Smooth muscle cell (in vitro differentiated cells): ENCODE measurements at regions not wholly inside any gene's neighbourhood (a gene's known extent, or its start where the extent isn't known, plus 50 kb on each side); places are given as distances from the start of the nearest gene placed in this dataset.

Source experiments
- DNase-seq: peaks from one replicate; lab custom pipeline; 2025; ENCODE audit not compliant: unreplicated experiment; lab: John Stamatoyannopoulos, UW
- H2AFZ ChIP-seq: fragments of 200-600 bp; sonication (generic); 2 replicates; pipeline ENCODE4 v1.6.0; 2016; ENCODE audit warnings: antibody characterized with exemption, low read depth, mild to moderate bottlenecking
- H3F3A ChIP-seq: fragments of 200-600 bp; sonication (generic); 2 replicates; pipeline ENCODE4 v1.6.0; 2017; ENCODE audit warnings: antibody characterized with exemption, low read depth
- H3K27ac ChIP-seq: fragments of 200-600 bp; sonication (generic); 2 replicates; pipeline ENCODE4 v1.5.1; 2016; ENCODE audit warnings: low read depth, mild to moderate bottlenecking
- H3K27me3 ChIP-seq: fragments of 200-600 bp; sonication (generic); 2 replicates; pipeline ENCODE4 v1.6.1; 2016; ENCODE audit warnings: low read depth, mild to moderate bottlenecking
- H3K36me3 ChIP-seq: fragments of 200-600 bp; sonication (generic); 2 replicates; pipeline ENCODE4 v1.5.1; 2016; ENCODE audit warnings: low read depth
- H3K4me1 ChIP-seq: fragments of 200-600 bp; sonication (generic); 2 replicates; pipeline ENCODE4 v1.5.1; 2016; ENCODE audit warnings: low read depth
- H3K4me2 ChIP-seq: fragments of 200-600 bp; sonication (generic); 2 replicates; pipeline ENCODE4 v1.6.0; 2016; ENCODE audit warnings: mild to moderate bottlenecking
- H3K4me3 ChIP-seq: fragments of 200-600 bp; sonication (generic); 2 replicates; pipeline ENCODE4 v1.5.1; 2016; ENCODE audit warnings: mild to moderate bottlenecking
- H3K79me2 ChIP-seq: fragments of 200-600 bp; sonication (generic); 2 replicates; pipeline ENCODE4 v1.6.0; 2016; ENCODE audit warnings: low read depth, mild to moderate bottlenecking
- H3K9ac ChIP-seq: fragments of 200-600 bp; sonication (generic); 2 replicates; pipeline ENCODE4 v1.6.0; 2016; ENCODE audit warnings: low read depth
- H3K9me3 ChIP-seq: fragments of 200-600 bp; sonication (generic); replicated peaks from 2 replicates; pipeline ENCODE4 v1.5.1; 2016; ENCODE audit warnings: low read depth
- H4K20me1 ChIP-seq: fragments of 200-600 bp; sonication (generic); 2 replicates; pipeline ENCODE4 v1.6.0; 2016; ENCODE audit warnings: low read depth
- WGBS: methylation state at CpG from one replicate; pipeline ENCODE4 v1.1.7; 2016; ENCODE audit warnings: low lambda C conversion rate; 5-methylcytosine and 5-hydroxymethylcytosine counted together
- TF ChIP-seq, protein P1 (sequence below): fragments of 200-600 bp; sonication (generic); IDR thresholded peaks from 2 replicates; pipeline ENCODE4 v1.5.1; 2017; ENCODE audit warnings: borderline replicate concordance, mild to moderate bottlenecking, antibody characterized with exemption; ENCODE audit not compliant: insufficient read depth, poor library complexity, severe bottlenecking

DNA sequence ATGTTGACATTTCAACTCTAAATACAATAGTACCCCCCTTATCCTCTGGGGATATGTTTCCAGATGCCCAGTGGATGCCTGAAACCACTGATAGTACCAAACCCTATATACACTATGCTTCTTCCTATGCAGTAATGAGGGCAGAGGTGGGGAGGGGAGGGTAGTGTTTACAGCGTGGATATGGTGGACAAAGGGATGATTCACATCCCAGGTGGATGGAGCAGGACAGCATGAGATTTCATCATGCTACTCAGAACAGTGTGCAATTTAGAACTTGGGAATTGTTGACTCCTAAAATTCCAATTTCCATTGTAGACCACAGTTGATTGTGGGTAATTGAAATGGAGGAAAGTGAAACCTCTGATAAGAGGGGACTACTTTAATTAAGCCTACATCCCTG, 75.4 kb downstream of the TSN start:
- H3K27ac ChIP-seq = no peak overlapping the region
- H3K9me3 ChIP-seq = no peaks in the 10 kb centered on the region
- no peaks in the 10 kb centered on the region for H3K36me3 ChIP-seq
- WGBS = 72% methylated on average over 1 of the region's 1 CpG
- H3K27me3 ChIP-seq = no peaks in the 10 kb centered on the region
- H3K79me2 ChIP-seq = no peaks in the 10 kb centered on the region
- H2AFZ ChIP-seq = no peak overlapping the region
- no peak overlapping the region for H3K9ac ChIP-seq
- no peaks in the 10 kb centered on the region for H3K4me1 ChIP-seq
- no peak for DNase-seq
- H3K4me3 ChIP-seq = no peak overlapping the region
- H3K4me2 ChIP-seq = no peak overlapping the region
- H3F3A ChIP-seq = no peaks in the 10 kb centered on the region
- TF ChIP-seq, protein P1, sequence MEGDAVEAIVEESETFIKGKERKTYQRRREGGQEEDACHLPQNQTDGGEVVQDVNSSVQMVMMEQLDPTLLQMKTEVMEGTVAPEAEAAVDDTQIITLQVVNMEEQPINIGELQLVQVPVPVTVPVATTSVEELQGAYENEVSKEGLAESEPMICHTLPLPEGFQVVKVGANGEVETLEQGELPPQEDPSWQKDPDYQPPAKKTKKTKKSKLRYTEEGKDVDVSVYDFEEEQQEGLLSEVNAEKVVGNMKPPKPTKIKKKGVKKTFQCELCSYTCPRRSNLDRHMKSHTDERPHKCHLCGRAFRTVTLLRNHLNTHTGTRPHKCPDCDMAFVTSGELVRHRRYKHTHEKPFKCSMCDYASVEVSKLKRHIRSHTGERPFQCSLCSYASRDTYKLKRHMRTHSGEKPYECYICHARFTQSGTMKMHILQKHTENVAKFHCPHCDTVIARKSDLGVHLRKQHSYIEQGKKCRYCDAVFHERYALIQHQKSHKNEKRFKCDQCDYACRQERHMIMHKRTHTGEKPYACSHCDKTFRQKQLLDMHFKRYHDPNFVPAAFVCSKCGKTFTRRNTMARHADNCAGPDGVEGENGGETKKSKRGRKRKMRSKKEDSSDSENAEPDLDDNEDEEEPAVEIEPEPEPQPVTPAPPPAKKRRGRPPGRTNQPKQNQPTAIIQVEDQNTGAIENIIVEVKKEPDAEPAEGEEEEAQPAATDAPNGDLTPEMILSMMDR = no peak
- H4K20me1 ChIP-seq = no peaks in the 10 kb centered on the region

DNA sequence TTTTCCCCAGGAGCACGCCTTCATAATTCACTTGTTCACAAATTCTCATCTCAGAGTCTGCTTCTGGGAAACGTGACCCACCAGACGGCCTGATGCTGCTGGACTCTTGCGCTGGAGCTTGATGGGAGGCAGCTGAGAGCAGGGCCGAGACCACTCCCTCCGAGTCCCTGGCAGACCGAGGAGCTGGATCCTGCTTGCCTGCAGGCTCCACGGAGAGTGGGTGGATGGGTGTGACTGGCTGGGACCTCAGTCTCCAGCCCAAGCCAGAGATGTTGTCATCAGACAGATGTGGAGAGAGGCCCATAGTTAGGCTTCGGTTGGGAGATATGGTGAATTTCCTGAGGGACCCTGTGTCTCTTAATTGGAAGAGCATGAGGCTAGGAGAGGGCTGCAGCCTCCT, 76.4 kb downstream of the TSN start:
- H3K27me3 ChIP-seq = no peaks in the 10 kb centered on the region
- H3K4me3 ChIP-seq = no peak overlapping the region
- H3K4me1 ChIP-seq = no peaks in the 10 kb centered on the region
- no peaks in the 10 kb centered on the region for H4K20me1 ChIP-seq
- no peaks in the 10 kb centered on the region for H3F3A ChIP-seq
- 74% methylated on average over 9 of the region's 9 CpGs for WGBS
- no peaks in the 10 kb centered on the region for H3K36me3 ChIP-seq
- H3K27ac ChIP-seq = no peak overlapping the region
- no peak overlapping the region for H2AFZ ChIP-seq
- TF ChIP-seq, protein P1 = no peak
- no peak for DNase-seq
- no peaks in the 10 kb centered on the region for H3K9me3 ChIP-seq
- H3K9ac ChIP-seq = no peak overlapping the region
- no peaks in the 10 kb centered on the region for H3K79me2 ChIP-seq
- H3K4me2 ChIP-seq = no peak overlapping the region

DNA sequence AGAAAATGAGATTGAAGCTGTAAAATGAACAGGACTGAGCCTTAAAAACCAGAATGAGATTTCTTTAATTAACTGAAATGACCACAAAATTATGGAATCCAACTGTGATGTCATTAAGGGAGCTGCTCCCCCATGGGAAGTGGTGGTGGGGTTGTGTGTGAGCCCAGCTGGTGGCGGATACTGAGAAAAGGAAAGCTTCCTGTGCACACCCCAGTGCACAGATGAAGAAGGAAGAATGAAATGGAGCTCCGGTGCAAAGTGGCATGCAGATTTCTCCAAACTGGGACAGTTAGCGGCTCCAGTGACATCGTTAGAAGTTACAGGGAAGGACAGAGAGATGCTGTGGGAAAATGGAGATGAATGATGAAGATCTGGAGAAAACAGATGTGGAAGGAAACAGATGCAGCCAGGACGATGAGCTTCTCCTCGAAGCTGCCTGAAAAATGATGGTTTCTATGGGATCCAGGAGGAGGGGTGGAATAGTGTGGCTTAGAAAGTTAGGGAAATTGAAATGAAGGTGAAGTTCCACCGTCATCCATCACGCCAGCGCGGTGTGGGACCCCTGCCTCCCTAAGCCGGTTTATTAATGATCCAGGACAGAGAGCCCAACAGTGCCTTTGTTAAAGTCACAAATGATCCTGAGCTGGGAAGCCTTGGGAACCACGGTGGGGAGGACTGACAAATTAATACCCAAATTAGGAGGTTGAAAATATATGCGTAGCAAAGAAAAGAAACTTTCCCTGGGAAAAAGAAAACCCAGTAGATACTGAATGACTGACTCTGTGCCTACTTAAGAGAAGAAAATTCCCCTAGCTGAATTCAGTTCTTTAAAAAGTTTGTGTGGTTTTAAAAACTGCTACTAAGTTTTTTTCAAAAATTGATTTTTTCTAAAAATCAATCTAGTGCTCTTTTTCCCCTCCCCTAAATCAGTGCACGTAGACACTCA, 77.2 kb downstream of the TSN start:
- 93% methylated on average over 14 of the region's 14 CpGs for WGBS
- no peak overlapping the region for H2AFZ ChIP-seq
- no peak overlapping the region for H3K4me3 ChIP-seq
- no peaks in the 10 kb centered on the region for H4K20me1 ChIP-seq
- H3K9me3 ChIP-seq = no peaks in the 10 kb centered on the region
- no peak overlapping the region for H3K4me2 ChIP-seq
- H3K79me2 ChIP-seq = no peaks in the 10 kb centered on the region
- no peak overlapping the region for H3K9ac ChIP-seq
- TF ChIP-seq, protein P1 = no peak
- H3F3A ChIP-seq = no peaks in the 10 kb centered on the region
- H3K27ac ChIP-seq = no peak overlapping the region
- H3K27me3 ChIP-seq = no peaks in the 10 kb centered on the region
- no peaks in the 10 kb centered on the region for H3K36me3 ChIP-seq
- DNase-seq = no peak
- H3K4me1 ChIP-seq = no peaks in the 10 kb centered on the region

DNA sequence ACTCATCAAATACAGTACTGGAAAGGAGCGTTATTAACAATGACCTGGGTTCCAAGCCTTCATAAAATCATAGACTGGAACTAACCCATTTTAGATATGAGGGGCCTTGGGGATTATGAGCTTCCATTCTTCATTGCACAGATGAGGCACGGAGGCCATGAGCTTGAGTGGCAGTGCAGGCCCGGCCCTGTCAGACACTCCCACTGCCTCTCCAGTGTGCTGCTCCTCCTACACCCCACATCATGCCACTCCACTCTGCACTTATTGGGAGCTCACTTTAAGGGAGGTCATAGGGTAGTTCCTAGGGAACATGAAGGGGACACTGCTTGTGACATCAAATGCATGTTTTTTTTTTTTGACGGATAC, 77.9 kb downstream of the TSN start:
- Histone ChIP-seq H3K27ac (no peak overlapping the region), H3K4me2 (no peak overlapping the region), H3K4me1 (no peaks in the 10 kb centered on the region), H3K36me3 (no peaks in the 10 kb centered on the region), H3K9me3 (no peaks in the 10 kb centered on the region), H3F3A (no peaks in the 10 kb centered on the region), H3K9ac (no peak overlapping the region), H3K27me3 (no peaks in the 10 kb centered on the region), H3K4me3 (no peak overlapping the region), H4K20me1 (no peaks in the 10 kb centered on the region), H2AFZ (no peak overlapping the region), H3K79me2 (no peaks in the 10 kb centered on the region)
- no peak for DNase-seq
- TF ChIP-seq, protein P1 = no peak
- 88% methylated on average over 4 of the region's 4 CpGs for WGBS
